Astrocyte of the cerebellum (primary cell): ENCODE measurements at regions not wholly inside any gene's neighbourhood (a gene's known extent, or its start where the extent isn't known, plus 50 kb on each side); places are given as distances from the start of the nearest gene placed in this dataset.
"Not testable (repeated sequence)": the region's sequence is repeated elsewhere in the genome, so short reads cannot be mapped to it uniquely, and the experiment has no call there.

Source experiments
- DNase-seq: peaks from one replicate; pipeline ENCODE4 v3.0.0-alpha.2; 2011; ENCODE audit warnings: low read depth
- H3K4me3 ChIP-seq: 2 replicates; pipeline ENCODE4 v1.5.1; 2011; ENCODE audit warnings: mild to moderate bottlenecking, low read depth, low read length, moderate library complexity
- CTCF ChIP-seq: IDR thresholded peaks from 2 replicates; pipeline ENCODE4 v1.5.1; 2012; ENCODE audit warnings: low read length, low read depth, moderate library complexity, mild to moderate bottlenecking; ENCODE audit errors: missing control alignments
- in situ Hi-C: cut with HindIII; loops from 2 replicates; pipeline ENCODE4 v1.10.0; 2017; ENCODE audit warnings: low sequenced_read_pairs

GRCh38 chr20:29443206-29443781 is 1814.2 kb upstream of the DEFB115 start:
- DNase-seq: peak; percentile 4
- H3K4me3 ChIP-seq, in situ Hi-C loops: not testable (repeated sequence)
- peak; percentile 50 for TF ChIP-seq CTCF

GRCh38 chr20:29443819-29444218 is 1813.6 kb upstream of the DEFB115 start:
- in situ Hi-C loops: no loop called here
- no peak overlapping the region for H3K4me3 ChIP-seq
- TF ChIP-seq CTCF: no peak
- no peak for DNase-seq

- DNase-seq, in situ Hi-C loops, H3K4me3 ChIP-seq: not testable (repeated sequence)
These were observed 1812.2 kb upstream of the DEFB115 start for GRCh38 chr20:29445050-29445907.

- H3K4me3 ChIP-seq, in situ Hi-C loops, DNase-seq: not testable (repeated sequence)
These were observed 1809.7 kb upstream of the DEFB115 start for GRCh38 chr20:29447517-29448484.

GRCh38 chr20:29448806-29449470 is 1808.5 kb upstream of the DEFB115 start:
- in situ Hi-C loops: no loop called here
- DNase-seq: no peak
- no peak for TF ChIP-seq CTCF
- H3K4me3 ChIP-seq: no peak overlapping the region

- TF ChIP-seq CTCF: no peak
- no peak for DNase-seq
- no peak overlapping the region for H3K4me3 ChIP-seq
- in situ Hi-C loops: no loop called here
These were observed 1805.3 kb upstream of the DEFB115 start for GRCh38 chr20:29452186-29452585.

DNA sequence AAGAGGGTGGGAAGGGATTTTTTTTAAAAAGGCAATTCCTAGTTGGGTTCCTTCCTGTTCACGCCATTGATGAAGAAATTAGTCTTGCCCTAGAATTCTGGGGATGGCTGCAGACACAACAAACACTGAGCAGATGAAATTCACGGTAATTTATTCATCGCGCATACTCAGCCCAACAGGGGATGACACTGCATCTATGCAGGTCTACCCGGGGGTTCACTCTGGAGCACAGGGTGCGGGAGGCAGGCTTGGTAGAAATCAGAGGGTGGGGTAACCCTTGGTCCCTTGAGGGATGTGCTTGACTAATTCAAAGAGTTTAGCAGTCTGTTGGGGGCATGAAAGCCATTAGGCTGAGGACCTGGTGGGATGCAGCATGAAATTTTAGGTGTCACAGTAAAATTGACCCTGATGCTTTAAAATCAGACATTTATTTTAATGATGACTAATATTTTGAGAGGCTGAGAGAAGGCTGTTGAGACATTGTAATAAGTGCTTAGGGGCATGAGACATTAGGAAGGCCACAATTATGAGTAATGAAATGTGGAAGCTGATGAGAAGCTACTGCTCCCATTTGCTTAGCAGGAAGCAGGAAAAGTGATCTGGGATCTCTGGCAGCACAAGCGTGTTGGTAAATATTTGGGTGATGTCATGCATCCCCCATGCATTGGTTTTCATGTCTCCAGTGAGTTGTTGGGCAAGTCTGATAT is 1800.3 kb upstream of the DEFB115 start:
- in situ Hi-C loops, DNase-seq, H3K4me3 ChIP-seq: not testable (repeated sequence)
